Upper lobe of left lung (tissue), 4 donors: ENCODE measurements at regions not wholly inside any gene's neighbourhood (a gene's known extent, or its start where the extent isn't known, plus 50 kb on each side); places are given as distances from the start of the nearest gene placed in this dataset.

Source experiments
- EP300 ChIP-seq, 4 donors: sonication (generic); formaldehyde crosslinking; IDR thresholded peaks; one replicate each; pipeline ENCODE4 v1.5.1; 2017; ENCODE audit warnings: antibody characterized with exemption in 4 of 4, control low read depth in 2 of 4
- POLR2A ChIP-seq, 4 donors: fragments of 450-650 bp; IDR thresholded peaks; one replicate each; pipeline ENCODE4 v1.5.1; 2016 to 2017; ENCODE audit warnings: antibody characterized with exemption in 4 of 4, mild to moderate bottlenecking in 2 of 4
- POLR2AphosphoS5 ChIP-seq, 2 donors: sonication (generic); formaldehyde crosslinking; IDR thresholded peaks; one replicate each; pipeline ENCODE4 v1.5.1; 2017; ENCODE audit warnings: antibody characterized with exemption in 2 of 2

DNA sequence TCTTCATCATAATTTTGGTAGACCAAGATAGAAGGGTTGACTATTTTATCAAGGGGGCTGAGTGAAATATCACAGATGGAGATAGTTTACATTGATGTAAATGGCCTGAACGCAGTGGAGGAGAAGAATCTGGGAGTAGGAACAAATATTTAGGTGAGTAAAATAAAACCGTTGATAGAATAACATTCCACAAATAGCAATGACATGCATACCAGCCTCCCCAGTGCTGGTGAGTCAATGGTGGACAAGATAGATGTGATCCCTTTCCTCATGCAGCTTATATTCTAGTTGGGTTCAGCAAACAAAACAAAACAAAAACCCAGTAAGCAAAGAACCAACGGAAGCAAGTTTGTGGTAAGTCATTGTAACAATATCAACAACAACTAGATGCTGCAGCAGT is 385.2 kb downstream of the FAM170A start:
- TF ChIP-seq EP300 (IDR thresholded peaks at IDR 0.05) (no peak), POLR2A (IDR thresholded peaks at IDR 0.05) (no peak), POLR2AphosphoS5 (IDR thresholded peaks at IDR 0.05) (no peak)
